GM23248 (cell line): ENCODE measurements at regions not wholly inside any gene's neighbourhood (a gene's known extent, or its start where the extent isn't known, plus 50 kb on each side); places are given as distances from the start of the nearest gene placed in this dataset.

Source experiments
- EZH2 ChIP-seq: fragments of 200-600 bp; sonication (generic); IDR thresholded peaks from 2 replicates; pipeline ENCODE4 v1.6.1; 2018; ENCODE audit warnings: antibody characterized with exemption, mild to moderate bottlenecking; ENCODE audit not compliant: insufficient read depth, poor library complexity, severe bottlenecking
- EZH2phosphoT487 ChIP-seq: fragments of 200-600 bp; sonication (generic); IDR thresholded peaks from 2 replicates; pipeline ENCODE4 v1.6.1; 2018; ENCODE audit warnings: antibody characterized with exemption, moderate library complexity, mild to moderate bottlenecking, low read depth; ENCODE audit not compliant: insufficient read depth

DNA sequence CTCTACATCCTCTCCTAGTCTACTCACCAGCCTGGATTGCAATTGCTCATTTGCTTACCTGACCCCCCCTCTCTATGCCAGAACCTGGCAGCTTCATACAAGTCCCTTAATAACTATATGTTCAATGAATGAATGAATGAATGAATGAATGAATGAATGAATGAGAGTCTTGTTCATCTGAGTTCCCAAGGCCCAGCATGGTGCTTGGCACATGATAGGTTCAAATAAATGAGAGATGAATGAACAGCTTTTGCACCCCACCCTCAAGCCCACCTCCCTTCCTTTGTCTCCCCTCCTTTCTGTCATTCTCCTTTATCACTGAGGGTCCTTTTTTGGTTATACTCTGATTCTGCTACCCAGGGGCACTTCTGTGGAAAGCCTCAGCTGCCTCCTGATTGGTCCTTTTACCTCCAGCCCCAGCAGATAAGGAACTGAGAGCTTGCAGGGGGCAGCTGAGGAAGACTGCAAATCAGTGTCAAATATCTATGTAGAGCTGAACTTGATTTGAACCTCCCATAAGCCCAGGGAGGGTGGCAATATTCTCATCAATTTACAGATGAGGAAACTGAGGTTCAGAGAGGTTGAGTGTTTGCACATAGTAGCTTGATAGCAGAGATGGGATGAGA, 54.1 kb upstream of the CHRNB4 start:
- TF ChIP-seq EZH2 (no peak), EZH2phosphoT487 (no peak)
